ENCODE measurements at regions not wholly inside any gene's neighbourhood (a gene's known extent, or its start where the extent isn't known, plus 50 kb on each side); places are given as distances from the start of the nearest gene placed in this dataset.

- TF ChIP-seq CTCF (IDR thresholded peaks at IDR 0.05) (no peak), POLR2A (IDR thresholded peaks at IDR 0.05) (no peak)
These were observed 309.1 kb downstream of the KLF5 start for GRCh38 chr13:73367886-73368285.
